Mucosa of stomach (tissue), 1 donor: ENCODE measurements at regions not wholly inside any gene's neighbourhood (a gene's known extent, or its start where the extent isn't known, plus 50 kb on each side); places are given as distances from the start of the nearest gene placed in this dataset.

Source experiments
- H3K27me3 ChIP-seq: one replicate; pipeline ENCODE4 v1.7.0; 2013; ENCODE audit warnings: mild to moderate bottlenecking, low read length; ENCODE audit not compliant: control insufficient read depth, insufficient read depth
- H3K36me3 ChIP-seq: one replicate; pipeline ENCODE4 v1.7.0; 2013; ENCODE audit warnings: low read length; ENCODE audit not compliant: control insufficient read depth, insufficient read depth
- H3K4me1 ChIP-seq: one replicate; pipeline ENCODE4 v1.7.0; 2013; ENCODE audit warnings: mild to moderate bottlenecking, low read length; ENCODE audit not compliant: control insufficient read depth, insufficient read depth
- H3K4me3 ChIP-seq: one replicate; pipeline ENCODE4 v1.7.0; 2013; ENCODE audit warnings: low read length
- H3K9ac ChIP-seq: one replicate; pipeline ENCODE4 v1.7.0; 2013; ENCODE audit warnings: mild to moderate bottlenecking, low read length, moderate library complexity
- H3K9me3 ChIP-seq: one replicate; pipeline ENCODE4 v1.7.0; 2013; ENCODE audit warnings: mild to moderate bottlenecking, low read length, moderate library complexity; ENCODE audit not compliant: control insufficient read depth
- donor health status: Pancreatic carcinoma.

GRCh38 chr20:39445095-39445494 lies 483.0 kb downstream of the DHX35 start:
- Histone ChIP-seq H3K27me3 (no peaks in the 10 kb centered on the region), H3K36me3 (no peaks in the 10 kb centered on the region), H3K4me3 (no peak overlapping the region), H3K4me1 (no peaks in the 10 kb centered on the region), H3K9ac (no peak overlapping the region), H3K9me3 (no peaks in the 10 kb centered on the region)

DNA sequence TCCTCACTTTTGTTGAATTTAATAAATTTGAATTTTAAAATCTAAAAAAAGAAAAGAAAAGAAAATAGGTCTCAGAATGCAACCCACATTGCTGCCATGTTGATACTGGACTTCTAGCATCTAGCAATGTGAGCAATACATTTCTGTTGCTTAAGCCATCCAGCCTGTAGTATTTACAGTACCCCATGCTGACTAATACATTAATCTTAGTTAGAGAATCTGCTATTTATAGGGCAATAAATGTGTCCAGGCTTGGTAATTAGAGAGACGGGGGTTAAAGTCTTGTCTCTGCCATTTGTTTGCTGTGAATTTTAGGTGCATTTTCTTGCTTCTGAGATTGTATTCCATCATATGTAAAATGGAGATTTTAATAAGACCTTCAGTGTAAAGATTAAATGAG lies 471.3 kb downstream of the DHX35 start:
- Histone ChIP-seq H3K9me3 (no peaks in the 10 kb centered on the region), H3K27me3 (no peaks in the 10 kb centered on the region), H3K9ac (no peak overlapping the region), H3K4me3 (no peak overlapping the region), H3K36me3 (no peaks in the 10 kb centered on the region), H3K4me1 (no peaks in the 10 kb centered on the region)

GRCh38 chr20:39431091-39431880 lies 469.1 kb downstream of the DHX35 start:
- H3K4me3 ChIP-seq: no peak overlapping the region
- no peaks in the 10 kb centered on the region for H3K27me3 ChIP-seq
- no peaks in the 10 kb centered on the region for H3K4me1 ChIP-seq
- H3K36me3 ChIP-seq: no peaks in the 10 kb centered on the region
- no peak overlapping the region for H3K9ac ChIP-seq
- no peaks in the 10 kb centered on the region for H3K9me3 ChIP-seq

GRCh38 chr20:39429726-39430125 lies 467.6 kb downstream of the DHX35 start:
- Histone ChIP-seq H3K27me3 (no peaks in the 10 kb centered on the region), H3K9ac (no peak overlapping the region), H3K4me1 (no peaks in the 10 kb centered on the region), H3K36me3 (no peaks in the 10 kb centered on the region), H3K9me3 (no peaks in the 10 kb centered on the region), H3K4me3 (no peak overlapping the region)

DNA sequence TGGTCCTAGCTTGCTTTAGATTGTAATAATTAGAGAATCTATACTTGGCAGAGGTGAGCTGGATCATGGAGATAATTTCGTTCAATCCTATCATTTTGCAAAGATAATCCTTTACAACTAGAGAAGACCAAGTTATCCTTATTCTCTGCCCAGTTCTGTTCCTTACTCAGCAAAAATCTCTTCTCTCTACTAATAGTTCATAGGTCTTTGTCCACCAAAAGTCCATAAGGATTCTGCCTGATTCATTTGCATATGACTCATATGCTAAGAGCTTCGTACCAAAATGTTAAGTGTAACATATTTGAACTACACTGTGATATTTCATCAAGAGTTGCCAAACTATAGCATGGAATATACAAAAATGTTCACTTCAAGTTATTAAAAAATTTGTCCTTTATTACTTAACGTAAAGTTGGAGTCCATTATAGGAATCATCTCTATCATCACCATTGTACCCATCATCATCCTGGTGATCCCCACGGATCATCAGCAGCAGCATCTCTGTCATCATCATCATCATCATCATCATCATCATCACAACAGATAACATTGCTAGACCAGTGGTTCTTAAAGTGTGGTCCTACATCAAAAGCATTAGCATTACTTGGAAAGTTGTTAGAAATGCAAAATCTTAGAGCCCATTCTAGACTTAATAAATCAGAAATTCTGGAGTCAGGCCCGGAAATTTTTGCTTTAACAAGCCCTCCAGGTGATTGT lies 463.0 kb downstream of the DHX35 start:
- Histone ChIP-seq H3K4me1 (no peaks in the 10 kb centered on the region), H3K27me3 (no peaks in the 10 kb centered on the region)

DNA sequence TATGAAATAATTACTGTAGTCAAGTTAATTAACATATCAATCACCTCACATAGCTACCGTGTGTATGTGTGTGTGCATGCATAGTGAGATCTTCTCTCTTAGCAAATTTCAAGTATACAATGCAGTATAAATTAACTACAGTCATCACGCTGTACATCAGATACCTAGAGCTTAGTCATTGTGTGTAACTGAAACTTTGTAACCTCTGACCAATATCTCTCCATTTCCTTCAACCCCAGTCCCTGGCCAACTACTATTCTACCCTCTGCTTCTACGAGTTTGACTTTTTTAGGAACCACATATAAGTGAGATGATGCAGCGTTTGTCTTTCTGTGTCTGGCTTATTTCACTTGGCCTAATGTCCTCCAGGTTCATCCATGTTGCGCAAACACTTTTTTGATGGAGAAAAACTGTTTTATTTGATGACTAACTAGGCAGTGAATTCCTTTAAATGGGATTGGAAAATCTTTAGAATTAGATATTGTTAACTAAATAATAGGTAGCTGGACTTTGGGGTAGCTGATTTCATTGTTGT lies 459.5 kb downstream of the DHX35 start:
- H3K9me3 ChIP-seq: no peaks in the 10 kb centered on the region
- H3K36me3 ChIP-seq: no peaks in the 10 kb centered on the region
- H3K4me1 ChIP-seq: no peaks in the 10 kb centered on the region
- no peak overlapping the region for H3K4me3 ChIP-seq
- H3K9ac ChIP-seq: no peak overlapping the region
- H3K27me3 ChIP-seq: no peaks in the 10 kb centered on the region

More for the DNA sequence above, 463.0 kb downstream of the DHX35 start:
- Histone ChIP-seq H3K4me3 (no peak overlapping the region), H3K9me3 (no peaks in the 10 kb centered on the region), H3K9ac (no peak overlapping the region), H3K36me3 (no peaks in the 10 kb centered on the region)

DNA sequence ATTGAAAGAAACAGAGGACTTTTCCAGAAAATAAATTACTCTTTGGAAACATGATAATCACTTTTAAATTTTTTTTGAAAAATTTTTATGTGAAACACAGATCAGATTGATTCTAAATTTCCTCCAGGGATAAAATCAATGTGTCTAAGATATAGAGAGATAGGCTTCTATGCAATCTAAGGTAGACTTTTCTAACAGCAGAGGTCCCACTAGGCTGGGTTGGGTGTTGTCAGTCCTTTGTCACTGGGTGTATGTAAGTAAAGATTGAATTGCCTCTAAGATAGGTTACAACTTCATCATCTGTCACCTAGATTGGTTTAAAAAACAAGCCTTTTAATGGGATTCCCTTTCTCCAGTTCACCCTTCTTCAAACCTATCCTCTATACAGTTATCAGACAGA lies 449.9 kb downstream of the DHX35 start:
- H3K9ac ChIP-seq: no peak overlapping the region
- H3K4me1 ChIP-seq: no peaks in the 10 kb centered on the region
- H3K27me3 ChIP-seq: no peaks in the 10 kb centered on the region
- no peaks in the 10 kb centered on the region for H3K36me3 ChIP-seq
- H3K4me3 ChIP-seq: no peak overlapping the region
- H3K9me3 ChIP-seq: no peaks in the 10 kb centered on the region

DNA sequence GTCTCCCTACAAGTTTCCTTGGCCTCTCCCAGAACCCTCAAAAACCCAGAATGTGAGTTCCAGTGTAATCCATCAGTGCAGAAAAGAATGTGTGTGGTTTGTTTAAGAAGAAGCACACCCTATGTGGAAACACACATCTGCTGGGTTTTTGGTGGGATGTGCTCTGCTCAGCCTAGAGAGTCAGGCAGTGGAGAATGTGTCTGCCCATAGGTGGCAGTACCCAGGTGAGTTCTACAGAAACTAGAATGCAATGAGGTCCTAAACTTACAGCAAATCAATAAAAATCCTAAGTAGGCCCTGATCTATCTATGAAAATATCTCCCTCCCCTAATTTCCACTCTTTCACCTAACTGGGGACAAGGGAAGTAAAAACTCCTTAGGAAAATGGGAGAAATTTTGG lies 437.3 kb downstream of the DHX35 start:
- Histone ChIP-seq H3K36me3 (no peaks in the 10 kb centered on the region), H3K4me3 (no peak overlapping the region), H3K27me3 (no peaks in the 10 kb centered on the region), H3K9me3 (no peaks in the 10 kb centered on the region), H3K4me1 (no peaks in the 10 kb centered on the region), H3K9ac (no peak overlapping the region)

DNA sequence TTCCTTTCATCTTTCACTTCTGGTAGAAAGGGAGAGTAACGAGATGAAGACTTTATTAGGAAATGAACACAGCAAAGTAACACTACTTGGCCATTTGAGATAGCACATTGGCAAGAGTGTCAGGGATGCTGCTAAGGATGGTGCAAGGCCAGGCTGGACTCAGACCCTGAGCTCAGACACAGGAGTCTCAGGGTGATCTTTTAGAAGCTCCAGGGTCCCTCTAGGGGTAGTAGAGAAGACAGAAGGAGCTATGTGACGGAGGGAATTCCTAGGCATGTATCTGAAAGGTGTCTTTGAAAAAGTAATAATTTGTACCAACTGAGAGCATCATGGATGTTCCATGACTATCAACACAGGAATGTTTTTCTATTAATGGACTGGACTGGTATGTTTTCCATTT lies 436.5 kb downstream of the DHX35 start:
- Histone ChIP-seq H3K9me3 (no peaks in the 10 kb centered on the region), H3K4me1 (no peaks in the 10 kb centered on the region), H3K9ac (no peak overlapping the region), H3K4me3 (no peak overlapping the region), H3K36me3 (no peaks in the 10 kb centered on the region), H3K27me3 (no peaks in the 10 kb centered on the region)

- Histone ChIP-seq H3K4me1 (no peaks in the 10 kb centered on the region), H3K27me3 (no peaks in the 10 kb centered on the region), H3K36me3 (no peaks in the 10 kb centered on the region), H3K9me3 (no peaks in the 10 kb centered on the region), H3K4me3 (no peak overlapping the region), H3K9ac (no peak overlapping the region)
Observed at GRCh38 chr20:39397646-39398045, 435.5 kb downstream of the DHX35 start.

- H3K9me3 ChIP-seq: no peaks in the 10 kb centered on the region
- H3K4me1 ChIP-seq: no peaks in the 10 kb centered on the region
- no peak overlapping the region for H3K9ac ChIP-seq
- H3K4me3 ChIP-seq: no peak overlapping the region
- H3K36me3 ChIP-seq: no peaks in the 10 kb centered on the region
- H3K27me3 ChIP-seq: no peaks in the 10 kb centered on the region
Observed at GRCh38 chr20:39395478-39396291, 433.5 kb downstream of the DHX35 start.

DNA sequence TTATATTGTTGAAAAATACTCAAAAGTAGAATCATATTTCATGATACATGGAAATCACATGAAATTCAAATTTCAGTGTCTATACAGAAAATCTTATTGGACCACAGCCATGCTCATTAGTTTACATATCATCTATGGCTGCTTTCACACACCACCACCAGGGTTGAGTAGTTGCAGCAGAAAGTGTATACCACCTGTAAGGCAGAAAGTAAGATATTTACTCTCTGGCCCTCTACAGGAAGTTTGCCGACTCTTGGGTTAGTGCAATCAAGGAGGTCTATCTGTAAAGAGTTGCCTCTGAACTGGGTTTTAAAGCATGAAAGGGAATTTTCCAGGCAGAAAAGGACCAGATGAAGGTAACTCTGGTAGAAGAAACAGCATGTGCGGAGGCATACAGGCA lies 432.3 kb downstream of the DHX35 start:
- no peak overlapping the region for H3K9ac ChIP-seq
- no peaks in the 10 kb centered on the region for H3K4me1 ChIP-seq
- H3K27me3 ChIP-seq: no peaks in the 10 kb centered on the region
- H3K36me3 ChIP-seq: no peaks in the 10 kb centered on the region
- H3K9me3 ChIP-seq: no peaks in the 10 kb centered on the region
- H3K4me3 ChIP-seq: no peak overlapping the region
